ENCODE measurements at regions not wholly inside any gene's neighbourhood (a gene's known extent, or its start where the extent isn't known, plus 50 kb on each side); places are given as distances from the start of the nearest gene placed in this dataset.
A peak's percentile ranks its signal among the peaks of the same experiment; 100 is the strongest.

DNA sequence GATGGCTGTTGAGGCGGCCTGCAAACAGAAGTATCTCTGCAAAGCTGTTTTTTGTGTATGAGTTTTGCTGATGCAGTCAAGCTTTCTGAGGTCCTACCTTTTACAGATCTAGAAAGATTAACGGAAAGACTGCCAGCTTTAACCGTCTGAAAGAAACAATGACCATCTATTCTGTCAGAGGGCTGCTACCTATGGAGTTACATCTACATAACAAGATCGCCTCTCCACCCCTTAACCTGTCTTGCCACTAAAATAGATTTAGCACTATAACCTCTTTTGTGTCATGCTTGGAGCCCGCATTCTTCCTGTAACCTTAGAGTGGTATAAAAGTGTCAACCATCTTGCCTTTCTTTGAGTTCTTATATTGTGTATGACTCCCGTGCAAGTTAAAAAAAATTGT is 291.2 kb downstream of the POM121L12 start:
- intact Hi-C loops (cut with DNase I), result no loop called here
- no peaks in the 10 kb centered on the region for H3K27me3 ChIP-seq
- ATAC-seq, result no peak

DNA sequence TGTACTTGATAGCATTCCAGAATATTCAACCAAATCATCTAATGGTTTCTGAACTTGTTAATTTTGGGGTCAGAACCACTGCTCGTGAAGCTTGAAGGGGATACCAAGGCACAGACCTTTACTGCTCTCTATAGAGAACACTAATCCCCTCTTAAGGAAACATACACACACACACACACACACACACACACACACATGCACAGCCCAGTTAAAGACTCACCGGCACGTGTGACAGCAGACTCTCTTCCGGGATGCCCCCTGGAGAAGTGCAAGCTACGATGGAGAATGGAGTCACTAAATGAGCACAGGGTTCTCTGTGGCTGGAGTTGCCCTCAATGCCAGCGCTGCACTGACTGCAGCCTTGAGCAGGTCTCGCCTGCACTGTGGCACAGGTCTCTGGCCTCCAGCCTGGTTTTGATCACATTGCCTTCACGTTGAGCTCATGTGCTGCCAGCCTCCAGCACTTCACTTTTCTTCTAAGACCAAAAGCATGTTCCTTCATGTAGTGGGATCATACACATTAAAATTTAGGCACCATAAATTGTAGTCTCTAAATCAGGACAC is 300.8 kb downstream of the POM121L12 start:
- H3K27ac ChIP-seq, result no peak overlapping the region
- intact Hi-C loops (cut with DNase I), result no loop called here
- H3K4me3 ChIP-seq, result no peak overlapping the region
- DNase-seq (no peak), ATAC-seq (no peak)
- no peaks in the 10 kb centered on the region for H3K36me3 ChIP-seq
- H3K27me3 ChIP-seq, result no peaks in the 10 kb centered on the region
- WGBS, 4 donors, result 86 to 94% (median 90%) methylated on average over 7 to 8 of the region's 8 CpGs
- TF ChIP-seq POLR2A (IDR thresholded peaks at IDR 0.05), result no peak
- TF ChIP-seq, protein P1, sequence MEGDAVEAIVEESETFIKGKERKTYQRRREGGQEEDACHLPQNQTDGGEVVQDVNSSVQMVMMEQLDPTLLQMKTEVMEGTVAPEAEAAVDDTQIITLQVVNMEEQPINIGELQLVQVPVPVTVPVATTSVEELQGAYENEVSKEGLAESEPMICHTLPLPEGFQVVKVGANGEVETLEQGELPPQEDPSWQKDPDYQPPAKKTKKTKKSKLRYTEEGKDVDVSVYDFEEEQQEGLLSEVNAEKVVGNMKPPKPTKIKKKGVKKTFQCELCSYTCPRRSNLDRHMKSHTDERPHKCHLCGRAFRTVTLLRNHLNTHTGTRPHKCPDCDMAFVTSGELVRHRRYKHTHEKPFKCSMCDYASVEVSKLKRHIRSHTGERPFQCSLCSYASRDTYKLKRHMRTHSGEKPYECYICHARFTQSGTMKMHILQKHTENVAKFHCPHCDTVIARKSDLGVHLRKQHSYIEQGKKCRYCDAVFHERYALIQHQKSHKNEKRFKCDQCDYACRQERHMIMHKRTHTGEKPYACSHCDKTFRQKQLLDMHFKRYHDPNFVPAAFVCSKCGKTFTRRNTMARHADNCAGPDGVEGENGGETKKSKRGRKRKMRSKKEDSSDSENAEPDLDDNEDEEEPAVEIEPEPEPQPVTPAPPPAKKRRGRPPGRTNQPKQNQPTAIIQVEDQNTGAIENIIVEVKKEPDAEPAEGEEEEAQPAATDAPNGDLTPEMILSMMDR (IDR thresholded peaks at IDR 0.05), result no peak
- H3K4me1 ChIP-seq, result no peaks in the 10 kb centered on the region
- peaks cover 0 to 28% (median 8%) of the 10 kb centered on the region in 12 donors for H3K9me3 ChIP-seq

More for the DNA sequence above, 291.2 kb downstream of the POM121L12 start:
- Histone ChIP-seq H3K4me1 (no peaks in the 10 kb centered on the region), H3K36me3 (no peaks in the 10 kb centered on the region), H3K27ac (no peak overlapping the region), H3K9me3 (peaks cover 0 to 6% (median 0%) of the 10 kb centered on the region in 12 donors), H3K4me3 (no peak overlapping the region)
- DNase-seq, result no peak
- TF ChIP-seq POLR2A (IDR thresholded peaks at IDR 0.05), result no peak
- TF ChIP-seq, protein P1 (IDR thresholded peaks at IDR 0.05), result no peak
- 67 to 74% (median 72%) methylated on average over 6 of the region's 6 CpGs for WGBS, 4 donors

DNA sequence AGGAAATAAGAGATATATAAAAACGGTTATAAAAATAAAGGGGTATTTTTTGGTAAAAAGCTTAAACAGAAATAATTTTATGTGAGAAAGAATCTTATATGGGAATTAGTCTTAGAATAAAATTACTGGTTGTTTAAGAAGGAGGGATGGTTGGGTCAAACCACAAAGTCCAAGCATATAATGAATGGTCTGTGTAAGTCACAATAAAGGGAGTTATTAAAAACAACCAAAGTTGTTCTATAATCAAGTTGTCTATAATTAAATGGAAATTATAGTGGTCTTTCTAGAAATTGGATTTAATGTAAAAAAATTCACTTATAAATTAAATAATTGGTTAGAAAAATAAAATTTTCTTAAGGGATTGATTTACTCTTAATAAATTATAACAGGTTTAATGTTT is 304.8 kb downstream of the POM121L12 start:
- no peak for ATAC-seq
- no peaks in the 10 kb centered on the region for H3K27me3 ChIP-seq
- H3K9me3 ChIP-seq, result peaks cover 0 to 43% (median 10%) of the 10 kb centered on the region in 12 donors
- WGBS, 4 donors, result 87 to 91% (median 90%) methylated on average over 1 of the region's 1 CpG
- no peaks in the 10 kb centered on the region for H3K36me3 ChIP-seq
- no peaks in the 10 kb centered on the region for H3K4me1 ChIP-seq
- H3K27ac ChIP-seq, result no peak overlapping the region
- H3K4me3 ChIP-seq, result no peak overlapping the region
- TF ChIP-seq, protein P1 (IDR thresholded peaks at IDR 0.05), result no peak
- DNase-seq, result no peak
- intact Hi-C loops (cut with DNase I), result no loop called here

DNA sequence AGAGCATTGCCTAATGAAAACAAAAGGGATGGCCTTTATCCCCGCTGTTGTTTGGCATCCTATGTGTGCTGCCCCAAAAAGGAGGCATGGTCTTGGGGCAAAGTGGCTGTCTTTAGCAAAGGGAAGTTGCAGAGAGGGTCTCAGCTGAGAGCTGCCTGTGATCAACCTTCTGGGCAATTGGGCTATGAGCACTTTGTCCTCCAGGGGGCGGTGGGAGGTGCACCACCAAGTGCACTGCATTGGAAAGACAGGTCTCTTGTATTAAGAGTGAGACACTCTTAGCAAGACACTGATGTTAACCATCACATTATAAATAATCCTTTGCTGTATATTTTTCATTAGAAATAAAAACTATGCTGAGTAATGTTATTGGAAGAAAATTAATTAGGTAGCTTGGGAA is 314.8 kb downstream of the POM121L12 start:
- Histone ChIP-seq H3K4me3 (no peak overlapping the region), H3K27ac (no peak overlapping the region), H3K4me1 (no peaks in the 10 kb centered on the region), H3K9me3 (no peaks in the 10 kb centered on the region), H3K36me3 (no peaks in the 10 kb centered on the region), H3K27me3 (no peaks in the 10 kb centered on the region)
- WGBS, 4 donors, result 21 to 39% (median 24%) methylated on average over 2 of the region's 2 CpGs
- DNase-seq (peak in 1 of 5 donors; percentile 18), ATAC-seq (no peak)
- TF ChIP-seq, protein P1 (IDR thresholded peaks at IDR 0.05), result peak in 11 of 12 donors; percentile 10 to 52 (median 30)
- no peak for TF ChIP-seq POLR2A (IDR thresholded peaks at IDR 0.05)
- intact Hi-C loops (cut with DNase I), result no loop called here
